RPMI7951 (cell line): ENCODE measurements at regions not wholly inside any gene's neighbourhood (a gene's known extent, or its start where the extent isn't known, plus 50 kb on each side); places are given as distances from the start of the nearest gene placed in this dataset.
A peak's percentile ranks its signal among the peaks of the same experiment; 100 is the strongest.
"Not testable (repeated sequence)": the region's sequence is repeated elsewhere in the genome, so short reads cannot be mapped to it uniquely, and the experiment has no call there.

Source experiments
- DNase-seq: peaks from one replicate; pipeline ENCODE4 v3.0.0-alpha.2; 2012; ENCODE audit warnings: low read depth

- no peak for DNase-seq
Observed at GRCh38 chr1:76687307-76688175, 179.7 kb upstream of the ST6GALNAC5 start.

GRCh38 chr1:76690766-76691165 lies 176.5 kb upstream of the ST6GALNAC5 start:
- no peak for DNase-seq

GRCh38 chr1:76695535-76695934 lies 171.7 kb upstream of the ST6GALNAC5 start:
- no peak for DNase-seq

- DNase-seq = no peak
Observed at GRCh38 chr1:76697361-76697760, 169.9 kb upstream of the ST6GALNAC5 start.

GRCh38 chr1:76699646-76700045 lies 167.6 kb upstream of the ST6GALNAC5 start:
- not testable (repeated sequence) for DNase-seq

- not testable (repeated sequence) for DNase-seq
Observed at GRCh38 chr1:76700200-76700599, 167.1 kb upstream of the ST6GALNAC5 start.

- DNase-seq = no peak
Observed at GRCh38 chr1:76705560-76705959, 161.7 kb upstream of the ST6GALNAC5 start.

- DNase-seq = no peak
Observed at GRCh38 chr1:76713535-76713934, 153.7 kb upstream of the ST6GALNAC5 start.

GRCh38 chr1:76715474-76715873 lies 151.8 kb upstream of the ST6GALNAC5 start:
- no peak for DNase-seq

- no peak for DNase-seq
Observed at GRCh38 chr1:76723949-76724348, 143.3 kb upstream of the ST6GALNAC5 start.

GRCh38 chr1:76724816-76725215 lies 142.5 kb upstream of the ST6GALNAC5 start:
- DNase-seq = no peak

- DNase-seq = no peak
Observed at GRCh38 chr1:76725864-76726619, 141.2 kb upstream of the ST6GALNAC5 start.

GRCh38 chr1:76727520-76727919 lies 139.8 kb upstream of the ST6GALNAC5 start:
- DNase-seq = no peak

- DNase-seq = no peak
Observed at GRCh38 chr1:76729142-76729541, 138.1 kb upstream of the ST6GALNAC5 start.

- no peak for DNase-seq
Observed at GRCh38 chr1:76730027-76730426, 137.3 kb upstream of the ST6GALNAC5 start.

- DNase-seq = not testable (repeated sequence)
Observed at GRCh38 chr1:76738355-76738754, 128.9 kb upstream of the ST6GALNAC5 start.

- DNase-seq = not testable (repeated sequence)
Observed at GRCh38 chr1:76740956-76741355, 126.3 kb upstream of the ST6GALNAC5 start.

- DNase-seq = no peak
Observed at GRCh38 chr1:76744989-76745388, 122.3 kb upstream of the ST6GALNAC5 start.

GRCh38 chr1:76746206-76746605 lies 121.1 kb upstream of the ST6GALNAC5 start:
- DNase-seq = peak; percentile 2

GRCh38 chr1:76754730-76755129 lies 112.5 kb upstream of the ST6GALNAC5 start:
- DNase-seq = no peak

GRCh38 chr1:76759171-76759860 lies 108.0 kb upstream of the ST6GALNAC5 start:
- no peak for DNase-seq

GRCh38 chr1:76759950-76760349 lies 107.3 kb upstream of the ST6GALNAC5 start:
- no peak for DNase-seq
